ENCODE measurements at regions not wholly inside any gene's neighbourhood (a gene's known extent, or its start where the extent isn't known, plus 50 kb on each side); places are given as distances from the start of the nearest gene placed in this dataset.
"Not testable (repeated sequence)": the region's sequence is repeated elsewhere in the genome, so short reads cannot be mapped to it uniquely, and the experiment has no call there.

GRCh38 chr1:117717980-117718379 is 112.1 kb downstream of the TENT5C start:
- not testable (repeated sequence) for TF ChIP-seq EZH2 (IDR thresholded peaks at IDR 0.05; ENCODE audit: borderline replicate concordance, low read length); CTCF (IDR thresholded peaks at IDR 0.05; ENCODE audit: low read length)
